HG03108 (cell line): ENCODE measurements at regions not wholly inside any gene's neighbourhood (a gene's known extent, or its start where the extent isn't known, plus 50 kb on each side); places are given as distances from the start of the nearest gene placed in this dataset.
"Not testable (repeated sequence)": the region's sequence is repeated elsewhere in the genome, so short reads cannot be mapped to it uniquely, and the experiment has no call there.

Experiments used
- ATAC-seq: cut with Tn5 transposase; IDR thresholded peaks from one replicate; pipeline ENCODE4 v1.9.1; 2021; ENCODE audit warnings: moderate library complexity; ENCODE audit not compliant: unreplicated experiment

DNA sequence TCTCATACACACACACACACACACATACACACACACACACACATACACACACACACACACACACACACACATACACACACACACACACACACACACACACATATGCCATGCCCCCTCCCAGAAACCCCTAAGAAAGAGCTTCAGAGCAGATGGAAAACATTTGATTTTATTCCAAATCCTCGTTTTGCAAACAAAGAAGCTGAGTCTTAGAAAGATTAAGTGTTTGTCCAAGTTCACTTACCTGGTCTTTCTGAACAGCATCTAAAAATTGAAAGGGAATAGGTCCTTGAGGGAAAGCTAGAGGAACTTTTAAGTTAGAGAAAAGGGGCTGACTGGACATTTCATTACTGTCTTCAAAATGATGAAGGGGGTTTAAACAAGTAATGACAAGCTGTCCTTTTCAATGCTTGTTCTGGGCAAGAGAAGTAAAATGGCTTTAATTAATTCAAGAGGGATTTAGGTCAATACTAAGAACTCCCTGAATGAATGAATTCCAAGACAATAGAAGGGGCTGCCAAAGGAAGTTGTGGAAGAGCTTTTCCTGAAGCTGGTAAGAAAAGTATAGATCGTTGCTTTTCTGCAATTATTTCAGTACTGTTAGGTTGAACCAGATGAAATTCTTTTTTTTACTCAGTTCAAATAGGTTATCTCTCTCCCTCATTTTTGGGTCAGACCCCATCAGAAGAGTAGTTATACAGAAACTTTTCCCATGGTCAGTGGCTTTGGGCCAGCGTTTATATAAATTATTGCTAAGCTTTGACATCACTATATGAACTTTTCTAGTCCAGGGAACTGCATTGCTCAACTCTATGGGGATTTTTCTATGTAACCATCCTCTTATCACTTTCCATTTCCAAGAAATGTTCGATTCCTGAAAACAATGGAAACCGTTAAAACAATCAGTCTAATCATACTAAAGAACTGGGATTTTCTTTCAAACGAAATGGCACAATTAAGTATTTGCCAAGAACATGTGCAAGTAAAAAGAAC, 261.4 kb downstream of the MTERF1 start:
- ATAC-seq, result no peak

GRCh38 chr7:91620827-91621226, 259.7 kb downstream of the MTERF1 start:
- no peak for ATAC-seq

- ATAC-seq, result not testable (repeated sequence)
These were observed 253.2 kb downstream of the MTERF1 start for GRCh38 chr7:91627324-91627723.

- no peak for ATAC-seq
These were observed 251.8 kb downstream of the MTERF1 start for GRCh38 chr7:91628742-91629141.

DNA sequence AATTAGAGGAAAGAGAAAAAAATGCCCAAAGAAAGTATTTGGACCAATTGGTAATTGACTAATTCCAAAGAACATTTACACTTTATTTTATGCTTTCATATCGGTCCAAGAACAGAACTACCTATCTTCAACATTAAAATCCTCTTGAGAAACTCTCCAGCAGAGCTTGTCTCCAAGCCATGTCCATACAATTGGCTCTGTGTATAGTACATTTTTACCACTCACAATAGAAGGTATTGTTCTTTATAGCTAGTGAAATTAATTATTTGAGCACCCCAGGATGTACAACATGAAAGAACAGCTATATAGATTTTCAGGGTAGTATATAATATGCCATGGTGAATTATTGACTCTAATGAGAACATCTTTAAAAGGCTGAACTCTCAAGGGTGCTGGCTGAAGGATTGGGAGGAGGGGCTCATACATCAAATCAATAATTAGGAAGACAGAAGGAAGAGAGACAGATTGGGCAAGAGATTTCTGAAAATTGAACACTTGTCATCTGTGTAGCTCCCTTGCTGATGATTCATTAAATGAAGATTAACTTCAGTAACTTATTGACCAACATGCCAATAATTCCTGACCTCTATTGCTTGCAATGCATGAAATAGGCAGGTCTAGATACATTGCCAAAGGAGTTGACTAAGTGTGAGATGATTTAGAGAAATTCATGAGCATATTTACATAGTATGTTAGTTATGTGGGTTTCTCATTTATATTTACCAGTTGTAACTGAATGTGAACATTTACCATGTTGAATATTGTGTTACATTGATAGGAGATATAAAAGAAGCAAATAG, 249.7 kb downstream of the MTERF1 start:
- ATAC-seq, result no peak

GRCh38 chr7:91632234-91632940, 248.1 kb downstream of the MTERF1 start:
- ATAC-seq, result no peak

GRCh38 chr7:91633013-91633441, 247.5 kb downstream of the MTERF1 start:
- ATAC-seq, result no peak

DNA sequence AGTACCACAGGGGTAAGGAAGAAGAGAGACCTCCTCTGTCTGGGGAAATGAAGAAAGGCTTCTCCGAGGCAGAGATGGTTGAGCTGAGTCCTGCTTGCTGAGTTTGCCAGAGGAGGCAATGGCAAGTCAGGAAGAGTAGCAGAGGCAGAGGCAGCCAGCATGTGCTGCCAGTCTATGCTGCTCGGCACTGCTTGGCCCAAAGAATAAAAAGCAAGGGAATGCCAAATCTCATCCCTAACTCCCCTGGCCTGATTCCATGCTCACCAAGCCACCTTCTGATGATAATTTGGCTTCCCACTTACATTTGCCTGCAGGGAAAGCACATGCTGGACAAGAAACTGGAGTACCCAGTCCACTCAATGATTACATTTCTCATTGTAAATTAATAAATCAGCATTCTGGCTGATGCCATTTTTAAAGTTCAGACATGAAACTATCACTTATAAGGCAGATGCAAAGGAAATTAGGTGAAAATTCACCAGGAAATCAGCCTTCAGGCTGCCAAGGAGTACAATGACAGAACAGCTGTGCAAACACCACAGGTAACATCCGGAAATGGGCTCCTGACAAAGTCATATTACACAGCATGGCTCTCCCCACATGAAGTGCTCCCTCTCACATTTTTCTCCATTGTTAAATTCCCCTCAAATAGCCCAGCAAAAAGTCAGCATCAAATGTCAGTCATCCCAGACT, 245.9 kb downstream of the MTERF1 start:
- no peak for ATAC-seq

GRCh38 chr7:91636129-91636724, 244.3 kb downstream of the MTERF1 start:
- no peak for ATAC-seq

- ATAC-seq, result no peak
These were observed 243.8 kb downstream of the MTERF1 start for GRCh38 chr7:91636728-91637127.

GRCh38 chr7:91644256-91644655, 236.2 kb downstream of the MTERF1 start:
- no peak for ATAC-seq

GRCh38 chr7:91645542-91645941, 235.0 kb downstream of the MTERF1 start:
- ATAC-seq, result no peak

GRCh38 chr7:91651986-91652385, 228.5 kb downstream of the MTERF1 start:
- ATAC-seq, result no peak

GRCh38 chr7:91653286-91653685, 227.2 kb downstream of the MTERF1 start:
- ATAC-seq, result no peak

DNA sequence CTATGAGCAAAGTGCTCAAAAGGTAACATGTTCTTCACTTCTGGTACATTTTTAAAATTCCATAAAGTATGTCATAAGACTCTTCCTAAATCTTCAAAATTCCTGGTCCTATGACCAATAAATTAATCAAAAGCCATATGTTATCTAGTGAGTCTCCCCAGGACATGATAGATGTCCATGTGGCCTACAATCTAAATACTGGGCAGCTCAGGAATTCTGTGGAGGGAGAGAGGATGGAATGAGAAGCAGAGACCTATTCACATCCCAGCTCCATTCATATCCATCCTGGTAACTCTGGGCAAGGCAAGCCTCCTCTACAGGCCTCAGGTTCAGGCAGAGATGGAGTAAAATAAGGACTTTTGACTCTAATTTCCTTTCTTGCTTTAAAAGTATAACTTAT, 224.8 kb downstream of the MTERF1 start:
- no peak for ATAC-seq

DNA sequence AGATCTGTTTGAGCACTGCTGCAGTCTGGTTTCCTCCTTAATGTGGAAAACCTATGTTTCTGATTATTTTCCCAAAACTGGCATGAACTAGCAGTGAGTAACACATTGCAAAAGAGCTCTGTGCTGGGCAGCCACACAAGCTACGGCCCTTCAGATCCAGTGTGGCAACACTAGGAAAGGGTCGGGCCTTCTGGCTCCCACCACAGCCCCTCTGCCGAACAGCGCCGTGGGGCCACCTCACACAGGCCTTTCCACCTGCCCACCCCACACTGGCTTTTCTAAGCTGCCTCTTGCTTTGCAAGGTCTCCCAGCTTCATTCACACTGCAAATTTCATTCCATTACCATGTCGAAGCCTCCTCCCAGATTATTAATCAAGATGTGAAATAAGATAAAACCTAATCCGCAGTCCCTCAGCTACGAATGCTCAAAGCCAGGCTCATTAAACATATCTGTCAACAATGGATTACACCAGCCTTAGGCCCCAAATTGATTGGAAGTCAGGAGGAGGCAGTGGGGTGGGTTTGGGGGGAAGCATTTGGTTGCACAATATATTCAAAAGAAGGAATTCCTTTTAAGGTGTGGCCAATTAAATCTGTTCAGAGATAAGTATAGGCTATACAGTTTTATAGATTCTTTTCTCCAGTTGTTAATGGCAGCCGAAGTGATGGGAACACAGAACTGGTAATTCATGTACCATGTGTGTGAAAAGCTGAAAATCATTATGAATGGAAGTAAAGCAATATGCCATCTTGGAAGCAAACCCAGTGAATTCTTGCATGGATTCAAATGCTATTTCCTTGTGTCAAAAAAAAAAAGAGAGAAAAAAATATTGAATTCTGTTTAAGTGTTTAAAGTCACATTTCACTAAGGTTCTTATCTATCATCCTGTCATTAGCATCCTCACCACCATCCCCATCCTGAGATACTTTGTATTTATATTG, 223.7 kb downstream of the MTERF1 start:
- no peak for ATAC-seq

GRCh38 chr7:91657483-91658071, 222.9 kb downstream of the MTERF1 start:
- ATAC-seq, result no peak

- ATAC-seq, result no peak
These were observed 221.4 kb downstream of the MTERF1 start for GRCh38 chr7:91659096-91659495.
